ENCODE measurements at regions not wholly inside any gene's neighbourhood (a gene's known extent, or its start where the extent isn't known, plus 50 kb on each side); places are given as distances from the start of the nearest gene placed in this dataset.

DNA sequence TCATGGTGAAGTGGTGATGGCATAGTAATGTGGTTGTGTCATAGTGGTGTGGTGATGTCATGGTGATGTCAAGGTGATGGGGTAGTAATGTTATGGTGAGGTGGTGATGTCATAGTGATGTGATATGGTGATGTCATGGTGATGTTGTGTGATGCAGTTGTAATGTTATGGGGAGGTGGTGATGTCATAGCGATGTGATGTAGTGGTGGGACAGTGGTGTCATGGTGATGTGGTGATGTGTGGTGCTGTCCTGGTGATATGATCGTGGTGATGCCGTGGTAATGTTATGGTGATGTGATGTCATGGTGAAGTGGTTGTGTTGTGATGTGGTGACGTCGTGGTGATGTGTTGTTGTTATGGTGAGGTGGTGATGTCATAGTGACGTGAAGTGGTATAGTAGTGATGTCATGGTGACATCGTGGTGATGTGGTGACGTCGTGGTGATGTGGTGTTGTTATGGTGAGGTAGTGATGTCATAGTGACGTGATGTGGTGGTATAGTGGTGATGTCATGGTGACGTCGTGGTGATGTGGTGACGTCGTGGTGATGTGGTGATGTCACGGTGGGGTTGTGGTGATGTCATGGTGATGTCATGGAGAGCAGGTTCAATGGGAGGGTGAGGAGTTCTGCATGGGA is 242.7 kb upstream of the MYT1L start (continued):
- TF ChIP-seq ZNF77 (CRISPR knock-in tag; IDR thresholded peaks at IDR 0.05) (no peak), RHOXF2B (CRISPR knock-in tag; conservative IDR thresholded peaks at IDR 0.05) (no peak), FOXM1 (IDR thresholded peaks at IDR 0.05; ENCODE audit: low read depth) (no peak), FOXM1 (CRISPR knock-in tag; IDR thresholded peaks at IDR 0.05; ENCODE audit: low read depth) (no peak), ZSCAN32 (CRISPR knock-in tag; IDR thresholded peaks at IDR 0.05) (no peak), MTA2 (IDR thresholded peaks at IDR 0.05; ENCODE audit: low read depth) (no peak), ZNF75A (CRISPR knock-in tag; IDR thresholded peaks at IDR 0.05) (no peak), ETV5 (CRISPR knock-in tag; IDR thresholded peaks at IDR 0.05; ENCODE audit: low read depth) (no peak), BCOR (IDR thresholded peaks at IDR 0.05) (0 out of 2 replicates have a peak, but pooled peaks have one; percentile 12), ETV1 (tag; conservative IDR thresholded peaks at IDR 0.05; ENCODE audit: low read depth) (no peak)
- TF ChIP-seq, protein P1, sequence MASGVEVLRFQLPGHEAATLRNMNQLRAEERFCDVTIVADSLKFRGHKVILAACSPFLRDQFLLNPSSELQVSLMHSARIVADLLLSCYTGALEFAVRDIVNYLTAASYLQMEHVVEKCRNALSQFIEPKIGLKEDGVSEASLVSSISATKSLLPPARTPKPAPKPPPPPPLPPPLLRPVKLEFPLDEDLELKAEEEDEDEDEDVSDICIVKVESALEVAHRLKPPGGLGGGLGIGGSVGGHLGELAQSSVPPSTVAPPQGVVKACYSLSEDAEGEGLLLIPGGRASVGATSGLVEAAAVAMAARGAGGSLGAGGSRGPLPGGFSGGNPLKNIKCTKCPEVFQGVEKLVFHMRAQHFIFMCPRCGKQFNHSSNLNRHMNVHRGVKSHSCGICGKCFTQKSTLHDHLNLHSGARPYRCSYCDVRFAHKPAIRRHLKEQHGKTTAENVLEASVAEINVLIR (CRISPR knock-in tag; IDR thresholded peaks at IDR 0.05): peak; percentile 81
- TF ChIP-seq, protein P2, sequence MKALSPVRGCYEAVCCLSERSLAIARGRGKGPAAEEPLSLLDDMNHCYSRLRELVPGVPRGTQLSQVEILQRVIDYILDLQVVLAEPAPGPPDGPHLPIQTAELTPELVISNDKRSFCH (CRISPR knock-in tag; IDR thresholded peaks at IDR 0.05): no peak
- TF ChIP-seq, protein P2 (tag; IDR thresholded peaks at IDR 0.05): no peak
- TF ChIP-seq, protein P3, sequence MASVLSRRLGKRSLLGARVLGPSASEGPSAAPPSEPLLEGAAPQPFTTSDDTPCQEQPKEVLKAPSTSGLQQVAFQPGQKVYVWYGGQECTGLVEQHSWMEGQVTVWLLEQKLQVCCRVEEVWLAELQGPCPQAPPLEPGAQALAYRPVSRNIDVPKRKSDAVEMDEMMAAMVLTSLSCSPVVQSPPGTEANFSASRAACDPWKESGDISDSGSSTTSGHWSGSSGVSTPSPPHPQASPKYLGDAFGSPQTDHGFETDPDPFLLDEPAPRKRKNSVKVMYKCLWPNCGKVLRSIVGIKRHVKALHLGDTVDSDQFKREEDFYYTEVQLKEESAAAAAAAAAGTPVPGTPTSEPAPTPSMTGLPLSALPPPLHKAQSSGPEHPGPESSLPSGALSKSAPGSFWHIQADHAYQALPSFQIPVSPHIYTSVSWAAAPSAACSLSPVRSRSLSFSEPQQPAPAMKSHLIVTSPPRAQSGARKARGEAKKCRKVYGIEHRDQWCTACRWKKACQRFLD (CRISPR knock-in tag; IDR thresholded peaks at IDR 0.05): peak; percentile 23; the same call in 1 of the 2 replicates
- TF ChIP-seq, protein P4, sequence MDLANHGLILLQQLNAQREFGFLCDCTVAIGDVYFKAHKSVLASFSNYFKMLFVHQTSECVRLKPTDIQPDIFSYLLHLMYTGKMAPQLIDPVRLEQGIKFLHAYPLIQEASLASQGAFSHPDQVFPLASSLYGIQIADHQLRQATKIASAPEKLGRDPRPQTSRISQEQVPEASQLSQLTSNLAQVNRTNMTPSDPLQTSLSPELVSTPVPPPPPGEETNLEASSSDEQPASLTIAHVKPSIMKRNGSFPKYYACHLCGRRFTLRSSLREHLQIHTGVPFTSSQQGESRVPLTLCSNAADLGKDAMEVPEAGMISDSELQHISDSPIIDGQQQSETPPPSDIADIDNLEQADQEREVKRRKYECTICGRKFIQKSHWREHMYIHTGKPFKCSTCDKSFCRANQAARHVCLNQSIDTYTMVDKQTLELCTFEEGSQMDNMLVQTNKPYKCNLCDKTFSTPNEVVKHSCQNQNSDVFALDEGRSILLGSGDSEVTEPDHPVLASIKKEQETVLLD (IDR thresholded peaks at IDR 0.05): 0 out of 2 replicates have a peak, but pooled peaks have one; percentile 37
- TF ChIP-seq, protein P5, sequence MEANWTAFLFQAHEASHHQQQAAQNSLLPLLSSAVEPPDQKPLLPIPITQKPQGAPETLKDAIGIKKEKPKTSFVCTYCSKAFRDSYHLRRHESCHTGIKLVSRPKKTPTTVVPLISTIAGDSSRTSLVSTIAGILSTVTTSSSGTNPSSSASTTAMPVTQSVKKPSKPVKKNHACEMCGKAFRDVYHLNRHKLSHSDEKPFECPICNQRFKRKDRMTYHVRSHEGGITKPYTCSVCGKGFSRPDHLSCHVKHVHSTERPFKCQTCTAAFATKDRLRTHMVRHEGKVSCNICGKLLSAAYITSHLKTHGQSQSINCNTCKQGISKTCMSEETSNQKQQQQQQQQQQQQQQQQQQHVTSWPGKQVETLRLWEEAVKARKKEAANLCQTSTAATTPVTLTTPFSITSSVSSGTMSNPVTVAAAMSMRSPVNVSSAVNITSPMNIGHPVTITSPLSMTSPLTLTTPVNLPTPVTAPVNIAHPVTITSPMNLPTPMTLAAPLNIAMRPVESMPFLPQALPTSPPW (CRISPR knock-in tag; IDR thresholded peaks at IDR 0.05): no peak
- TF ChIP-seq, protein P6, sequence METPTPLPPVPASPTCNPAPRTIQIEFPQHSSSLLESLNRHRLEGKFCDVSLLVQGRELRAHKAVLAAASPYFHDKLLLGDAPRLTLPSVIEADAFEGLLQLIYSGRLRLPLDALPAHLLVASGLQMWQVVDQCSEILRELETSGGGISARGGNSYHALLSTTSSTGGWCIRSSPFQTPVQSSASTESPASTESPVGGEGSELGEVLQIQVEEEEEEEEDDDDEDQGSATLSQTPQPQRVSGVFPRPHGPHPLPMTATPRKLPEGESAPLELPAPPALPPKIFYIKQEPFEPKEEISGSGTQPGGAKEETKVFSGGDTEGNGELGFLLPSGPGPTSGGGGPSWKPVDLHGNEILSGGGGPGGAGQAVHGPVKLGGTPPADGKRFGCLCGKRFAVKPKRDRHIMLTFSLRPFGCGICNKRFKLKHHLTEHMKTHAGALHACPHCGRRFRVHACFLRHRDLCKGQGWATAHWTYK (CRISPR knock-in tag; IDR thresholded peaks at IDR 0.05): no peak
- TF ChIP-seq, protein P7, sequence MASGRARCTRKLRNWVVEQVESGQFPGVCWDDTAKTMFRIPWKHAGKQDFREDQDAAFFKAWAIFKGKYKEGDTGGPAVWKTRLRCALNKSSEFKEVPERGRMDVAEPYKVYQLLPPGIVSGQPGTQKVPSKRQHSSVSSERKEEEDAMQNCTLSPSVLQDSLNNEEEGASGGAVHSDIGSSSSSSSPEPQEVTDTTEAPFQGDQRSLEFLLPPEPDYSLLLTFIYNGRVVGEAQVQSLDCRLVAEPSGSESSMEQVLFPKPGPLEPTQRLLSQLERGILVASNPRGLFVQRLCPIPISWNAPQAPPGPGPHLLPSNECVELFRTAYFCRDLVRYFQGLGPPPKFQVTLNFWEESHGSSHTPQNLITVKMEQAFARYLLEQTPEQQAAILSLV (tag; IDR thresholded peaks at IDR 0.05): no peak
- TF ChIP-seq, protein P8, sequence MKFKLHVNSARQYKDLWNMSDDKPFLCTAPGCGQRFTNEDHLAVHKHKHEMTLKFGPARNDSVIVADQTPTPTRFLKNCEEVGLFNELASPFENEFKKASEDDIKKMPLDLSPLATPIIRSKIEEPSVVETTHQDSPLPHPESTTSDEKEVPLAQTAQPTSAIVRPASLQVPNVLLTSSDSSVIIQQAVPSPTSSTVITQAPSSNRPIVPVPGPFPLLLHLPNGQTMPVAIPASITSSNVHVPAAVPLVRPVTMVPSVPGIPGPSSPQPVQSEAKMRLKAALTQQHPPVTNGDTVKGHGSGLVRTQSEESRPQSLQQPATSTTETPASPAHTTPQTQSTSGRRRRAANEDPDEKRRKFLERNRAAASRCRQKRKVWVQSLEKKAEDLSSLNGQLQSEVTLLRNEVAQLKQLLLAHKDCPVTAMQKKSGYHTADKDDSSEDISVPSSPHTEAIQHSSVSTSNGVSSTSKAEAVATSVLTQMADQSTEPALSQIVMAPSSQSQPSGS (CRISPR knock-in tag; IDR thresholded peaks at IDR 0.05): peak; percentile 100

Data from K562 (cell line).